Activated CD8-positive, alpha-beta T cell treated with anti-CD3 and anti-CD28 coated beads, Interleukin-2, amount 10 ng/mL, durations not matched to agents 7 days and 5 days (primary cell): ENCODE measurements at regions not wholly inside any gene's neighbourhood (a gene's known extent, or its start where the extent isn't known, plus 50 kb on each side); places are given as distances from the start of the nearest gene placed in this dataset.

Experiments used
- ATAC-seq: fragments of 150-1000 bp; cut with Tn5 transposase; one replicate; pipeline ENCODE4 v1.10.0; 2021; ENCODE audit warnings: moderate library complexity
- CTCF ChIA-PET: fragments of 350-600 bp; sonication (Branson Sonifier 250); formaldehyde crosslinking; loops from one replicate; lab custom pipeline; 2021; ENCODE audit warnings: antibody characterized with exemption; lab: Charles Lee
- POLR2A ChIA-PET: fragments of 350-600 bp; sonication (Branson Sonifier 250); formaldehyde crosslinking; loops from one replicate; lab custom pipeline; 2021; ENCODE audit warnings: antibody characterized with exemption; lab: Charles Lee
- DNase-seq: peaks from one replicate; pipeline ENCODE4 v3.0.0-alpha.2; 2020
- H3K27ac Mint-ChIP-seq: one replicate; pipeline ENCODE4 v1.8.0; 2021; ENCODE audit warnings: mild to moderate bottlenecking, mixed read lengths
- H3K27me3 Mint-ChIP-seq: one replicate; pipeline ENCODE4 v1.8.0; 2021; ENCODE audit warnings: low read depth, mixed read lengths
- H3K36me3 Mint-ChIP-seq: one replicate; pipeline ENCODE4 v1.8.0; 2021; ENCODE audit warnings: low read depth, mixed read lengths
- H3K4me1 Mint-ChIP-seq: one replicate; pipeline ENCODE4 v1.8.0; 2021; ENCODE audit warnings: low read depth, mixed read lengths
- H3K4me3 Mint-ChIP-seq: one replicate; pipeline ENCODE4 v1.8.0; 2021; ENCODE audit warnings: mild to moderate bottlenecking, mixed read lengths
- H3K9me3 Mint-ChIP-seq: one replicate; pipeline ENCODE4 v1.8.0; 2022; ENCODE audit warnings: mixed read lengths; ENCODE audit not compliant: insufficient read depth

GRCh38 chr4:41475402-41475801, 62.6 kb upstream of the LIMCH1 start:
- ATAC-seq (no peak), DNase-seq (no peak)
- Mint-ChIP-seq H3K27ac (no peak overlapping the region), H3K9me3 (no peaks in the 10 kb centered on the region), H3K36me3 (no peaks in the 10 kb centered on the region), H3K4me3 (no peak overlapping the region), H3K27me3 (no peaks in the 10 kb centered on the region), H3K4me1 (no peaks in the 10 kb centered on the region)
- ChIA-PET CTCF (no interaction called here), POLR2A (no interaction called here)

- no peaks in the 10 kb centered on the region for H3K9me3 Mint-ChIP-seq
- no peaks in the 10 kb centered on the region for H3K27me3 Mint-ChIP-seq
- ChIA-PET CTCF (no interaction called here), POLR2A (no interaction called here)
- DNase-seq, result no peak
- ATAC-seq, result no peak
- H3K4me1 Mint-ChIP-seq, result no peaks in the 10 kb centered on the region
- H3K36me3 Mint-ChIP-seq, result no peaks in the 10 kb centered on the region
- H3K27ac Mint-ChIP-seq, result no peak overlapping the region
- no peak overlapping the region for H3K4me3 Mint-ChIP-seq
Observed at GRCh38 chr4:41476310-41476885, 61.6 kb upstream of the LIMCH1 start.

- H3K4me1 Mint-ChIP-seq, result no peaks in the 10 kb centered on the region
- CTCF ChIA-PET, result interaction anchor here (0.7 to 0.8 kb wide), 2 partner anchors 197 to 235 kb away, joined by 3 read pairs; no protein-coding TSS in a partner anchor
Observed at GRCh38 chr4:41477181-41477905, 60.6 kb upstream of the LIMCH1 start.

GRCh38 chr4:41478518-41478917, 59.4 kb upstream of the LIMCH1 start:
- ATAC-seq (no peak), DNase-seq (no peak)
- ChIA-PET POLR2A (no interaction called here), CTCF (no interaction called here)
- Mint-ChIP-seq H3K27me3 (no peaks in the 10 kb centered on the region), H3K9me3 (no peaks in the 10 kb centered on the region), H3K4me3 (no peak overlapping the region), H3K4me1 (no peaks in the 10 kb centered on the region), H3K36me3 (no peaks in the 10 kb centered on the region), H3K27ac (no peak overlapping the region)

More at GRCh38 chr4:41477181-41477905, 60.6 kb upstream of the LIMCH1 start:
- H3K27ac Mint-ChIP-seq, result no peak overlapping the region
- H3K4me3 Mint-ChIP-seq, result no peak overlapping the region
- no peaks in the 10 kb centered on the region for H3K36me3 Mint-ChIP-seq
- H3K27me3 Mint-ChIP-seq, result no peaks in the 10 kb centered on the region
- POLR2A ChIA-PET, result no interaction called here
- ATAC-seq (no peak), DNase-seq (no peak)
- no peaks in the 10 kb centered on the region for H3K9me3 Mint-ChIP-seq

GRCh38 chr4:41480896-41481311, 57.1 kb upstream of the LIMCH1 start:
- H3K27me3 Mint-ChIP-seq, result no peaks in the 10 kb centered on the region
- ChIA-PET POLR2A (no interaction called here), CTCF (no interaction called here)
- DNase-seq, result no peak
- H3K4me1 Mint-ChIP-seq, result no peaks in the 10 kb centered on the region
- ATAC-seq, result no peak
- H3K4me3 Mint-ChIP-seq, result no peak overlapping the region
- no peaks in the 10 kb centered on the region for H3K36me3 Mint-ChIP-seq
- H3K27ac Mint-ChIP-seq, result no peak overlapping the region
- H3K9me3 Mint-ChIP-seq, result no peaks in the 10 kb centered on the region

GRCh38 chr4:41483771-41484170, 54.2 kb upstream of the LIMCH1 start:
- DNase-seq (no peak), ATAC-seq (no peak)
- POLR2A ChIA-PET, result no interaction called here
- no peak overlapping the region for H3K27ac Mint-ChIP-seq
- H3K36me3 Mint-ChIP-seq, result no peaks in the 10 kb centered on the region
- no peak overlapping the region for H3K4me3 Mint-ChIP-seq
- CTCF ChIA-PET, result no interaction called here
- no peaks in the 10 kb centered on the region for H3K9me3 Mint-ChIP-seq
- no peaks in the 10 kb centered on the region for H3K27me3 Mint-ChIP-seq
- no peaks in the 10 kb centered on the region for H3K4me1 Mint-ChIP-seq

- Mint-ChIP-seq H3K36me3 (no peaks in the 10 kb centered on the region), H3K27ac (no peak overlapping the region), H3K9me3 (no peaks in the 10 kb centered on the region), H3K27me3 (no peaks in the 10 kb centered on the region), H3K4me1 (no peaks in the 10 kb centered on the region), H3K4me3 (no peak overlapping the region)
- ChIA-PET POLR2A (no interaction called here), CTCF (no interaction called here)
- ATAC-seq (no peak), DNase-seq (no peak)
Observed at GRCh38 chr4:41485041-41485440, 52.9 kb upstream of the LIMCH1 start.

GRCh38 chr4:41487868-41488440, 50.0 kb upstream of the LIMCH1 start:
- ATAC-seq (no peak), DNase-seq (no peak)
- Mint-ChIP-seq H3K27ac (no peak overlapping the region), H3K36me3 (no peaks in the 10 kb centered on the region), H3K27me3 (no peaks in the 10 kb centered on the region), H3K4me1 (no peaks in the 10 kb centered on the region), H3K9me3 (no peaks in the 10 kb centered on the region), H3K4me3 (no peak overlapping the region)
- CTCF ChIA-PET, result no interaction called here
- POLR2A ChIA-PET, result no interaction called here
